Stimulated activated CD8-positive, alpha-beta memory T cell treated with anti-CD3 and anti-CD28 coated beads, Interleukin-7, amount 100 ng/mL, for 48 hours (primary cell): ENCODE measurements at regions not wholly inside any gene's neighbourhood (a gene's known extent, or its start where the extent isn't known, plus 50 kb on each side); places are given as distances from the start of the nearest gene placed in this dataset.

Source experiments
- DNase-seq, 2 donors: peaks; one replicate each; pipeline ENCODE4 v3.0.0-alpha.2; 2020; ENCODE audit warnings: low read depth in 1 of 2; ENCODE audit errors: extremely low read depth in 1 of 2

GRCh38 chr20:39547546-39548408, 585.6 kb downstream of the DHX35 start:
- no peak for DNase-seq

GRCh38 chr20:39541136-39541803, 579.1 kb downstream of the DHX35 start:
- no peak for DNase-seq

GRCh38 chr20:39538317-39538716, 576.2 kb downstream of the DHX35 start:
- no peak for DNase-seq

GRCh38 chr20:39535301-39535700, 573.2 kb downstream of the DHX35 start:
- DNase-seq: no peak

- no peak for DNase-seq
Observed at GRCh38 chr20:39534846-39535245, 572.7 kb downstream of the DHX35 start.

- DNase-seq: no peak
Observed at GRCh38 chr20:39533858-39534257, 571.7 kb downstream of the DHX35 start.

GRCh38 chr20:39532205-39532604, 570.1 kb downstream of the DHX35 start:
- no peak for DNase-seq

GRCh38 chr20:39528436-39528835, 566.3 kb downstream of the DHX35 start:
- no peak for DNase-seq

- DNase-seq: no peak
Observed at GRCh38 chr20:39524371-39524911, 562.3 kb downstream of the DHX35 start.

GRCh38 chr20:39523405-39523804, 561.3 kb downstream of the DHX35 start:
- DNase-seq: no peak

- DNase-seq: no peak
Observed at GRCh38 chr20:39518654-39519053, 556.5 kb downstream of the DHX35 start.

- no peak for DNase-seq
Observed at GRCh38 chr20:39516964-39517363, 554.8 kb downstream of the DHX35 start.

- DNase-seq: no peak
Observed at GRCh38 chr20:39504710-39505094, 542.6 kb downstream of the DHX35 start.

GRCh38 chr20:39503902-39504709, 542.0 kb downstream of the DHX35 start:
- no peak for DNase-seq

- no peak for DNase-seq
Observed at GRCh38 chr20:39492223-39492797, 530.2 kb downstream of the DHX35 start.

GRCh38 chr20:39491711-39492110, 529.6 kb downstream of the DHX35 start:
- DNase-seq: no peak

- DNase-seq: no peak
Observed at GRCh38 chr20:39489986-39490560, 527.9 kb downstream of the DHX35 start.

GRCh38 chr20:39480276-39481043, 518.3 kb downstream of the DHX35 start:
- DNase-seq: no peak

GRCh38 chr20:39479196-39479810, 517.2 kb downstream of the DHX35 start:
- DNase-seq: no peak
